H1 (cell line): ENCODE measurements at regions not wholly inside any gene's neighbourhood (a gene's known extent, or its start where the extent isn't known, plus 50 kb on each side); places are given as distances from the start of the nearest gene placed in this dataset.

Experiments used
- EP300 ChIP-seq, 2 experiments: IDR thresholded peaks; 1 replicate in 1 of 2; 2 replicates in 1 of 2; pipeline ENCODE4 v1.6.1; 2011 to 2012; ENCODE audit warnings: low read depth in 2 of 2, low read length in 2 of 2, mild to moderate bottlenecking in 2 of 2, borderline replicate concordance in 1 of 2, inconsistent platforms in 1 of 2, moderate library complexity in 1 of 2
- EZH2 ChIP-seq: fragments of 200-600 bp; sonication (generic); IDR thresholded peaks from 2 replicates; pipeline ENCODE4 v1.7.1; 2012; ENCODE audit warnings: low read depth, mild to moderate bottlenecking, moderate library complexity, low read length, inconsistent platforms; ENCODE audit not compliant: severe bottlenecking
- FOSL1 ChIP-seq: IDR thresholded peaks from 2 replicates; pipeline ENCODE4 v1.6.1; 2011; ENCODE audit warnings: mild to moderate bottlenecking, low read depth, low read length, moderate library complexity; ENCODE audit not compliant: insufficient read depth
- HDAC6 ChIP-seq: IDR thresholded peaks from one replicate; pipeline ENCODE4 v1.7.1; 2012; ENCODE audit warnings: low read depth, mild to moderate bottlenecking, inconsistent platforms, low read length, moderate library complexity
- JUND ChIP-seq: IDR thresholded peaks from 2 replicates; pipeline ENCODE4 v1.6.1; 2011; ENCODE audit warnings: mild to moderate bottlenecking, improper control_type of control experiment, low read length
- POLR2A ChIP-seq, 2 experiments: IDR thresholded peaks; 1 replicate in 1 of 2; 2 replicates in 1 of 2; pipeline ENCODE4 v1.6.1; 2011; ENCODE audit warnings: low read depth in 2 of 2, low read length in 2 of 2, mild to moderate bottlenecking in 2 of 2; ENCODE audit errors: control extremely low read depth in 1 of 2
- RAD21 ChIP-seq, 2 experiments: IDR thresholded peaks in 1 of 2; conservative IDR thresholded peaks in 1 of 2; 2 replicates each; pipeline ENCODE4 v1.6.1; 2011; ENCODE audit warnings: low read depth in 2 of 2, low read length in 2 of 2, improper control_type of control experiment in 1 of 2, inconsistent platforms in 1 of 2, mild to moderate bottlenecking in 1 of 2, moderate library complexity in 1 of 2
- SIN3A ChIP-seq, 2 experiments: IDR thresholded peaks in 1 of 2; conservative IDR thresholded peaks in 1 of 2; 2 replicates each; pipeline ENCODE4 v1.6.1; 2011 to 2012; ENCODE audit warnings: low read length in 2 of 2, improper control_type of control experiment in 1 of 2, low read depth in 1 of 2, mild to moderate bottlenecking in 1 of 2
- TAF1 ChIP-seq: IDR thresholded peaks from 2 replicates; pipeline ENCODE4 v1.6.1; 2011; ENCODE audit warnings: mild to moderate bottlenecking, low read depth, low read length
- TF ChIP-seq, protein P1 (sequence below), 3 experiments: IDR thresholded peaks; 1 replicate in 2 of 3; 2 replicates in 1 of 3; pipeline versions ENCODE4 v1.5.1 to v1.6.1; 2011; ENCODE audit warnings: low read length in 3 of 3, mild to moderate bottlenecking in 3 of 3, inconsistent platforms in 2 of 3, low read depth in 1 of 3, moderate library complexity in 1 of 3; ENCODE audit not compliant: insufficient read depth in 1 of 3; ENCODE audit errors: control extremely low read depth in 1 of 3
- TF ChIP-seq, protein P2 (sequence below): IDR thresholded peaks from 2 replicates; pipeline ENCODE4 v1.6.1; 2011; ENCODE audit warnings: low read depth, mild to moderate bottlenecking, low read length; ENCODE audit not compliant: insufficient read depth

DNA sequence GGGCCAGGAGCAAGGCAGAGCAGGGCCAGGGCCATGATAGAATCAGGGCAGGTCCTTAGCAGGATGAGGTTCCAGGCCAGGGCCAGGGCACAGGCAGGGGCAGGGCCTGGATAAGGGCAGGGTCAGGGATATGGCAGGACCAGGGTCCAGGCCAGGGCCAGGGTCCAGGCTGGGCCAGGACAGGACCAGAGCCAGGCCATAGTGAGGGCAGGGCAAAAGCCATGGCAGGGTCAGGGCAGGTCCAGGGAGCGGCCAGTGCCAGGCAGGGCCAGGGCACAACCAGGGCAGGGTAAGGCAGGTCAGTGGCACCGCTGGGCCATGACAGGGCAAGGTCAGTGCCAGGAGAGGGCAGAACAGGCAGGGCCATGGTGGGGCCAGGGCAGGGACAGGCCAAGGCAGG lies 152.2 kb downstream of the LIPI start:
- no peak for TF ChIP-seq JUND
- TF ChIP-seq, protein P1, sequence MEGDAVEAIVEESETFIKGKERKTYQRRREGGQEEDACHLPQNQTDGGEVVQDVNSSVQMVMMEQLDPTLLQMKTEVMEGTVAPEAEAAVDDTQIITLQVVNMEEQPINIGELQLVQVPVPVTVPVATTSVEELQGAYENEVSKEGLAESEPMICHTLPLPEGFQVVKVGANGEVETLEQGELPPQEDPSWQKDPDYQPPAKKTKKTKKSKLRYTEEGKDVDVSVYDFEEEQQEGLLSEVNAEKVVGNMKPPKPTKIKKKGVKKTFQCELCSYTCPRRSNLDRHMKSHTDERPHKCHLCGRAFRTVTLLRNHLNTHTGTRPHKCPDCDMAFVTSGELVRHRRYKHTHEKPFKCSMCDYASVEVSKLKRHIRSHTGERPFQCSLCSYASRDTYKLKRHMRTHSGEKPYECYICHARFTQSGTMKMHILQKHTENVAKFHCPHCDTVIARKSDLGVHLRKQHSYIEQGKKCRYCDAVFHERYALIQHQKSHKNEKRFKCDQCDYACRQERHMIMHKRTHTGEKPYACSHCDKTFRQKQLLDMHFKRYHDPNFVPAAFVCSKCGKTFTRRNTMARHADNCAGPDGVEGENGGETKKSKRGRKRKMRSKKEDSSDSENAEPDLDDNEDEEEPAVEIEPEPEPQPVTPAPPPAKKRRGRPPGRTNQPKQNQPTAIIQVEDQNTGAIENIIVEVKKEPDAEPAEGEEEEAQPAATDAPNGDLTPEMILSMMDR (IDR thresholded peaks at IDR 0.05; ENCODE audit: control extremely low read depth in 1 of 3, insufficient read depth in 1 of 3, low read depth in 1 of 3, low read length in 3 of 3), result no peak
- TF ChIP-seq RAD21 (IDR thresholded peaks at IDR 0.05 in 1 of 2, conservative IDR thresholded peaks at IDR 0.05 in 1 of 2; ENCODE audit: low read depth in 2 of 2, low read length in 2 of 2), result no peak
- no peak for TF ChIP-seq POLR2A (IDR thresholded peaks at IDR 0.05; ENCODE audit: control extremely low read depth in 1 of 2, low read depth in 2 of 2, low read length in 2 of 2)
- TF ChIP-seq EZH2, result no peak
- no peak for TF ChIP-seq FOSL1
- TF ChIP-seq, protein P2, sequence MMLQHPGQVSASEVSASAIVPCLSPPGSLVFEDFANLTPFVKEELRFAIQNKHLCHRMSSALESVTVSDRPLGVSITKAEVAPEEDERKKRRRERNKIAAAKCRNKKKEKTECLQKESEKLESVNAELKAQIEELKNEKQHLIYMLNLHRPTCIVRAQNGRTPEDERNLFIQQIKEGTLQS, result no peak
- no peak for TF ChIP-seq TAF1
- no peak for TF ChIP-seq SIN3A (conservative IDR thresholded peaks at IDR 0.05 in 1 of 2, IDR thresholded peaks at IDR 0.05 in 1 of 2; ENCODE audit: low read depth in 1 of 2, low read length in 2 of 2)
- TF ChIP-seq EP300 (IDR thresholded peaks at IDR 0.05; ENCODE audit: borderline replicate concordance in 1 of 2, low read depth in 2 of 2, low read length in 2 of 2), result no peak
- no peak for TF ChIP-seq HDAC6
